ENCODE measurements at regions not wholly inside any gene's neighbourhood (a gene's known extent, or its start where the extent isn't known, plus 50 kb on each side); places are given as distances from the start of the nearest gene placed in this dataset.
A peak's percentile ranks its signal among the peaks of the same experiment; 100 is the strongest.

- Histone ChIP-seq H3K4me1 (no peaks in the 10 kb centered on the region), H3K36me3 (ENCODE audit: control insufficient read depth, insufficient read depth, low read length) (no peaks in the 10 kb centered on the region), H2AFZ (no peak overlapping the region), H3K79me2 (no peaks in the 10 kb centered on the region), H3K4me2 (ENCODE audit: low read length) (no peak overlapping the region), H3K27ac (no peak overlapping the region), H3K4me3 (ENCODE audit: low read depth, low read length) (no peak overlapping the region), H3K9me3 (ENCODE audit: control insufficient read depth, low read length) (no peaks in the 10 kb centered on the region), H3K9ac (no peak overlapping the region), H3K27me3 (ENCODE audit: control insufficient read depth, insufficient read depth, low read length) (no peaks in the 10 kb centered on the region)
- TF ChIP-seq CTCF (IDR thresholded peaks at IDR 0.05): no peak
Measured at GRCh38 chr1:17916702-17917101, 161.6 kb downstream of the ACTL8 start.

GRCh38 chr1:17919525-17920439 is 164.6 kb downstream of the ACTL8 start:
- peak; percentile 29 for TF ChIP-seq CTCF (IDR thresholded peaks at IDR 0.05)
- Histone ChIP-seq H3K4me1 (no peaks in the 10 kb centered on the region), H2AFZ (no peak overlapping the region), H3K4me3 (ENCODE audit: low read depth, low read length) (no peak overlapping the region), H3K27me3 (ENCODE audit: control insufficient read depth, insufficient read depth, low read length) (no peaks in the 10 kb centered on the region), H3K9ac (no peak overlapping the region), H3K36me3 (ENCODE audit: control insufficient read depth, insufficient read depth, low read length) (no peaks in the 10 kb centered on the region), H3K27ac (no peak overlapping the region), H3K9me3 (ENCODE audit: control insufficient read depth, low read length) (no peaks in the 10 kb centered on the region), H3K4me2 (ENCODE audit: low read length) (no peak overlapping the region), H3K79me2 (no peaks in the 10 kb centered on the region)

GRCh38 chr1:17920881-17921640 is 165.9 kb downstream of the ACTL8 start:
- no peaks in the 10 kb centered on the region for H3K27me3 ChIP-seq (ENCODE audit: control insufficient read depth, insufficient read depth, low read length)
- H3K4me2 ChIP-seq (ENCODE audit: low read length): no peak overlapping the region
- no peak overlapping the region for H3K9ac ChIP-seq
- no peaks in the 10 kb centered on the region for H3K79me2 ChIP-seq
- no peak overlapping the region for H3K27ac ChIP-seq
- H3K4me3 ChIP-seq (ENCODE audit: low read depth, low read length): no peak overlapping the region
- no peak overlapping the region for H2AFZ ChIP-seq
- TF ChIP-seq CTCF (IDR thresholded peaks at IDR 0.05): no peak
- no peaks in the 10 kb centered on the region for H3K9me3 ChIP-seq (ENCODE audit: control insufficient read depth, low read length)
- no peaks in the 10 kb centered on the region for H3K36me3 ChIP-seq (ENCODE audit: control insufficient read depth, insufficient read depth, low read length)
- no peaks in the 10 kb centered on the region for H3K4me1 ChIP-seq

GRCh38 chr1:17922833-17923232 is 167.7 kb downstream of the ACTL8 start:
- no peaks in the 10 kb centered on the region for H3K36me3 ChIP-seq (ENCODE audit: control insufficient read depth, insufficient read depth, low read length)
- H2AFZ ChIP-seq: no peak overlapping the region
- no peaks in the 10 kb centered on the region for H3K9me3 ChIP-seq (ENCODE audit: control insufficient read depth, low read length)
- H3K4me2 ChIP-seq (ENCODE audit: low read length): no peak overlapping the region
- TF ChIP-seq CTCF (IDR thresholded peaks at IDR 0.05): peak; percentile 34
- no peaks in the 10 kb centered on the region for H3K27me3 ChIP-seq (ENCODE audit: control insufficient read depth, insufficient read depth, low read length)
- H3K9ac ChIP-seq: no peak overlapping the region
- H3K79me2 ChIP-seq: no peaks in the 10 kb centered on the region
- no peak overlapping the region for H3K27ac ChIP-seq
- H3K4me3 ChIP-seq (ENCODE audit: low read depth, low read length): no peak overlapping the region
- no peaks in the 10 kb centered on the region for H3K4me1 ChIP-seq

All from parathyroid adenoma (tissue), 2 donors.